ENCODE measurements at regions not wholly inside any gene's neighbourhood (a gene's known extent, or its start where the extent isn't known, plus 50 kb on each side); places are given as distances from the start of the nearest gene placed in this dataset.

DNA sequence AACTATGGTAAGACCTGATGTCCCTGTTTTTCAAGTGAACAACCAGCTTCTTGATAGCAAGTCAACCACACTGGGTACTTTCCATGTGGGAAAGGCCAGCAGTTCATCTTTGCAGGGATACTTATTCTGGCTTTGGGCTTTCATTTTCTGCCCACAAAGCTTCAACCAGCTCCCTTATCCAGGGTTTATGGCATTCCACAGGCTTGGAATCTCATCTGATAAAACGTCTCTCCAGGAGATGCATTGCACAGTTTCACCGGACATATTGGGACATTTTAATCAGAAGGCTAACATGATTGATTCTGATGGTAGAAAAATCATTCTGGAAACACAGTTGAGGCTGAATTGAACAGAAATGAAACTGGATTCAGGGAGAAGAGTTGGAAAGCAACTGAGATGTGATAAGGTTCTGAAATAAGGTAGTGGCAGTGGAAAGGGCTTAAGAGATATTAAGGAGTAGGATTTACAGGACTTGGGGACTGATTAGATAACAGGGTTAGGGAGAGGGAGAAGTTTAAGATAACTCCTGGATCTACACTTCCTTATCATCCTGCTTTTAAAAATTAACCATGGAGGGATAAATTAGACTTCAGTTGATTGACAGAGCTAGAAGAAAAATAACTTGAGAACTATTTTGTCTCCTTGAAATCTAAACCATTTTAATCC, 195.8 kb upstream of the FBXL7 start:
- H3K9me3 ChIP-seq, result no peaks in the 10 kb centered on the region
- H3K4me1 ChIP-seq, result no peaks in the 10 kb centered on the region
- H3K27me3 ChIP-seq, result no peaks in the 10 kb centered on the region
- H3K36me3 ChIP-seq, result no peaks in the 10 kb centered on the region
- no peak overlapping the region for H3K4me3 ChIP-seq
- no peak overlapping the region for H3K27ac ChIP-seq
- TF ChIP-seq CTCF (IDR thresholded peaks at IDR 0.05), result no peak
- DNase-seq (ENCODE audit: low spot score), result no peak

DNA sequence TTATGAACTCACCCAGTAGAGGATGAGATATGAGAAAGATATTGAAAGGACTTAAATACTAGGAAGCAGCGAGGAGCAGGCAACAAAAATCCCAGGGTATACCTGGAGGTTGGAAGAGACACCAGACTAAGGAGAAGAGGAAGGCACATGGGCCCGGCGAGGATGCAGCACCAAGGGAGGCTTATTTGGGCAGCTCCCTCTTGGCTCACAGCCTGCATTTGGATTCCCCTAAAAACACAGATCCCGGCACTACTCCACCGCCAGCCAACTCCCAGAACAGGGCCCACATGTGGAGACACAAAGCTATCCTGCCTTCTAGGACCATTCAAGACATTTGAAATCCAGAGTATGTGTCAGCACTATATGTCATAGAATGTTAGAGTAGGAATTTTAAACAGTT, 199.8 kb upstream of the FBXL7 start:
- no peaks in the 10 kb centered on the region for H3K36me3 ChIP-seq
- H3K9me3 ChIP-seq, result no peaks in the 10 kb centered on the region
- DNase-seq (ENCODE audit: low spot score), result no peak
- H3K4me3 ChIP-seq, result no peak overlapping the region
- H3K4me1 ChIP-seq, result no peaks in the 10 kb centered on the region
- no peak overlapping the region for H3K27ac ChIP-seq
- H3K27me3 ChIP-seq, result no peaks in the 10 kb centered on the region
- no peak for TF ChIP-seq CTCF (IDR thresholded peaks at IDR 0.05)

DNA sequence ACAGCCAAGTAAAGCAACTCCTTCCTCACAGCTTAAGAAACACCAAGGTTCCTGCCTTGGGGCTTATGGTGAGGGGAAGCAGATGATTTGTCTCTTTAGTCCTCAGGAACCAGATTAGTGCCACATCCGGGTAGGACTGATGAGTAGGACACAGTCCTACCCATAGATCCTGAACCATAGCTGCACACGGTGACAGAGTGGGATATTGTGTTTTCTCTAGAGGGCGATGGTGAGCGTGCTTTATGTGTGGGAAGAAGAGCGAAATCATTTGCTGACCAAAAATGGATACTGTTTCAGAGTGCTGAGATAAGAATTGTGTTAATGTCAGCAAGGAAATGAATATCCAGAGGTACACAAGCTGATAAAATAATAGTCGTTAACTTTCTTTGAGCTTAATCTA, 209.0 kb upstream of the FBXL7 start:
- Histone ChIP-seq H3K9me3 (peaks cover 0 to 5% of the 10 kb centered on the region in 2 donors), H3K27me3 (no peaks in the 10 kb centered on the region), H3K36me3 (no peaks in the 10 kb centered on the region), H3K27ac (no peak overlapping the region), H3K4me1 (peaks cover 0 to 4% of the 10 kb centered on the region in 2 donors), H3K4me3 (no peak overlapping the region)
- no peak for DNase-seq (ENCODE audit: low spot score)
- TF ChIP-seq CTCF (IDR thresholded peaks at IDR 0.05), result no peak

GRCh38 chr5:15286650-15287049, 213.3 kb upstream of the FBXL7 start:
- no peaks in the 10 kb centered on the region for H3K27me3 ChIP-seq
- no peak overlapping the region for H3K27ac ChIP-seq
- H3K4me1 ChIP-seq, result peaks cover 0 to 5% of the 10 kb centered on the region in 2 donors
- DNase-seq (ENCODE audit: low spot score), result no peak
- no peak overlapping the region for H3K4me3 ChIP-seq
- no peaks in the 10 kb centered on the region for H3K9me3 ChIP-seq
- TF ChIP-seq CTCF (IDR thresholded peaks at IDR 0.05), result peak in 1 of 2 donors; percentile 53
- H3K36me3 ChIP-seq, result no peaks in the 10 kb centered on the region

GRCh38 chr5:15285901-15286583, 213.9 kb upstream of the FBXL7 start:
- Histone ChIP-seq H3K4me3 (no peak overlapping the region), H3K27ac (no peak overlapping the region), H3K27me3 (no peaks in the 10 kb centered on the region), H3K36me3 (no peaks in the 10 kb centered on the region), H3K9me3 (no peaks in the 10 kb centered on the region), H3K4me1 (peaks cover 0 to 5% of the 10 kb centered on the region in 2 donors)
- TF ChIP-seq CTCF (IDR thresholded peaks at IDR 0.05), result no peak
- DNase-seq (ENCODE audit: low spot score), result no peak

Data from right atrium auricular region (tissue), 2 donors.